ENCODE measurements at regions not wholly inside any gene's neighbourhood (a gene's known extent, or its start where the extent isn't known, plus 50 kb on each side); places are given as distances from the start of the nearest gene placed in this dataset.
A peak's percentile ranks its signal among the peaks of the same experiment; 100 is the strongest.

GRCh38 chr10:2914741-2915140 is 152.6 kb upstream of the PFKP start:
- H3K27me3 Mint-ChIP-seq (ENCODE audit: low read depth): no peaks in the 10 kb centered on the region; the same call in none of the 2 replicates
- Histone ChIP-seq H3K4me2 (ENCODE audit: insufficient read depth, insufficient read length, low read length) (no peak overlapping the region), H3K27ac (ENCODE audit: insufficient read length, low read depth, low read length) (no peak overlapping the region), H3K9me3 (ENCODE audit: control insufficient read depth, low read depth, low read length) (no peaks in the 10 kb centered on the region), H3K23ac (ENCODE audit: insufficient read length, low read depth, low read length) (no peak overlapping the region), H4K5ac (ENCODE audit: insufficient read length, low read depth, low read length) (no peak overlapping the region), H3K79me1 (ENCODE audit: insufficient read depth, low read depth, low read length, poor library complexity, severe bottlenecking) (no peaks in the 10 kb centered on the region), H3K18ac (ENCODE audit: insufficient read length, low read depth, low read length) (no peak overlapping the region), H2BK12ac (ENCODE audit: insufficient read length, low read depth, low read length) (no peak overlapping the region), H4K8ac (replicated peaks; ENCODE audit: insufficient read length, low read depth, low read length) (no peak overlapping the region), H4K91ac (ENCODE audit: insufficient read length, low read depth, low read length) (no peak overlapping the region), H3T11ph (ENCODE audit: low read length) (no peak overlapping the region), H3K4ac (ENCODE audit: low read depth, low read length) (no peak overlapping the region), H2BK5ac (ENCODE audit: insufficient read length, low read length) (no peak overlapping the region), H2BK120ac (ENCODE audit: low read depth, low read length, poor library complexity, severe bottlenecking) (no peak overlapping the region), H3K9ac (ENCODE audit: extremely low read depth, insufficient read length, low read length) (no peak overlapping the region), H2BK15ac (ENCODE audit: low read depth, low read length) (no peak overlapping the region), H3K23me2 (ENCODE audit: insufficient read length, low read depth, low read length, poor library complexity, severe bottlenecking) (no peaks in the 10 kb centered on the region), H4K20me1 (ENCODE audit: control insufficient read depth, insufficient read depth, insufficient read length) (no peaks in the 10 kb centered on the region), H2AK5ac (ENCODE audit: insufficient read length, low read length) (no peak overlapping the region), H3K79me2 (ENCODE audit: insufficient read depth, low read length) (no peaks in the 10 kb centered on the region), H3K27me3 (ENCODE audit: insufficient read depth, low read length) (no peaks in the 10 kb centered on the region), H3K56ac (ENCODE audit: insufficient read length, low read depth, low read length) (no peak overlapping the region), H3K14ac (ENCODE audit: insufficient read depth, low read length) (no peak overlapping the region), H2BK20ac (ENCODE audit: low read depth, low read length, poor library complexity, severe bottlenecking) (no peak overlapping the region), H3K4me1 (ENCODE audit: insufficient read depth, low read length) (no peaks in the 10 kb centered on the region), H2AFZ (ENCODE audit: low read length) (no peak overlapping the region)
- peak overlapping the region in 1 of 3 experiments; percentile 67; a peak in 2 of 7 replicates for H3K27ac Mint-ChIP-seq
- peaks cover 0 to 2% of the 10 kb centered on the region in 2 experiments; a peak in 1 of 5 replicates for H3K9me3 Mint-ChIP-seq
- no peak for DNase-seq
- no CpG with 5 or more reads among the region's 5 CpGs for WGBS (ENCODE audit: extremely low coverage, insufficient read length, low lambda C conversion rate)
- no peak for TF ChIP-seq CTCF (conservative IDR thresholded peaks at IDR 0.05)
- H3K4me3 Mint-ChIP-seq: no peak overlapping the region
- H3K4me1 Mint-ChIP-seq: peaks cover 26% of the 10 kb centered on the region in 2 experiments
- peaks cover 0 to 4% (median 0%) of the 10 kb centered on the region in 3 experiments; a peak in 1 of 7 replicates for H3K36me3 Mint-ChIP-seq (ENCODE audit: insufficient read depth in 1 of 3, low read depth in 3 of 3)
